T-helper 2 cell treated with Interferon-gamma antibody and Interleukin-4, amounts not matched to agents 100 ng/mL and 5 ng/mL, for 36 hours (primary cell): ENCODE measurements at regions not wholly inside any gene's neighbourhood (a gene's known extent, or its start where the extent isn't known, plus 50 kb on each side); places are given as distances from the start of the nearest gene placed in this dataset.
"Not testable (repeated sequence)": the region's sequence is repeated elsewhere in the genome, so short reads cannot be mapped to it uniquely, and the experiment has no call there.

Experiments
- intact Hi-C: fragments of 100-400 bp; cut with micrococcal nuclease; formaldehyde crosslinking; loops from one replicate; pipeline ENCODE4 v1.15.1; 2023

DNA sequence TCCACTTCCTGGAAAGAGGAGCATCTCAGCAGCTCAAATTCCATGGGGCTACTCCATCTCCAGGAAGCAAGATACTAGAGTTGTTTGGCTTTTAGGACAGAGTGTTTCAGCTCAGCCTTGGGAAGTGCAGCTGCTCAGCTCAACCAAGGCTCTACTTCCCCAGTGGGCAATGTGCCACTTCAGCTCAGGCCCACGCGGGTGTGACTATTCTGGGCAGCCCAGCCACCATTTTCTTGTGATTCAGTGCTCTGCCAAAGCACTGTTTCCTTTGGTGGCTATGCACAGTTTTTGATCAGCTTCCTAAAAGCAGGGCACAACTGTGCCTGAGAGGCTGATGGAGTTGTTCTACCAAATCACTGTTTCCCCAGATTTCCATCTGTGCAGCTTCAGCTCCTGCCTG, 1104.9 kb upstream of the TMPRSS15 start:
- intact Hi-C loops: no loop called here

DNA sequence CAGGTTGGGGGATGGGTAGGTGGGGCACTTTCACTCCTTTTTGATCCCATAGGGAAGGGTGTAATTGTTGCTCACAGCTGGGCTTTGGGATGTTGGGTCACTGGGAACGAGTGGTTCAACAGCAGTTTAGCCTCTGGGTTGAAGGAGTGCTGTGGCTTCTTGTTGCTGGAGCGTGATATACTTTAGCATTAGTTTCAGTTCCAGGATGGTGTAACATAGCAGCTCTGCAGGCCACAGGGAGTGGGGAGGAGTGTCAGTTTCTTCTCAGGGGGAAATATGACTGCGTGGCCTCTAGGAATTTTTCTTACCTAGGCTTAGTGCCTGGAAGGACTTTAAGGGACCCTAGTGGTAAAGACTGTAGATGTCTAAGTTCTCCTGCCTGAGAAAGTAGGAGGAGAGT, 1105.3 kb upstream of the TMPRSS15 start:
- intact Hi-C loops: no loop called here

DNA sequence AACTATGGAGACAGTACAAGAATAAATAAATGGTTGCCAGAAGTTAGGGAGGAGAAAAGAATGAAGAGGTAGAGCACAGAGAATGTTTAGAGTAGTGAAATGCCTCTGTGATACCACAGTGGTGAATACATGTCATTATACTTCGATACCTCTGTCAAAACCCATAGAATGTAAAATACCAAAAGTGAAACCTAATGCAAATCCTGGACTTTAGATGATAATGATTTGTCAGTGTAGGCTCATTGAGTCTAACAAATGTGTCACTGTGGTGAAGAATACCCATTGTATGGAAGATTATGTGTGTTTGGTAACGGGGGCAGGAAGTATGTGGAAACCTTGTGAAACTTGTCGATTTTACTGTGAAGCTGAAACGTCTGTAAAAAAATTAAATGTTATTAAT, 1106.5 kb upstream of the TMPRSS15 start:
- intact Hi-C loops: no loop called here

DNA sequence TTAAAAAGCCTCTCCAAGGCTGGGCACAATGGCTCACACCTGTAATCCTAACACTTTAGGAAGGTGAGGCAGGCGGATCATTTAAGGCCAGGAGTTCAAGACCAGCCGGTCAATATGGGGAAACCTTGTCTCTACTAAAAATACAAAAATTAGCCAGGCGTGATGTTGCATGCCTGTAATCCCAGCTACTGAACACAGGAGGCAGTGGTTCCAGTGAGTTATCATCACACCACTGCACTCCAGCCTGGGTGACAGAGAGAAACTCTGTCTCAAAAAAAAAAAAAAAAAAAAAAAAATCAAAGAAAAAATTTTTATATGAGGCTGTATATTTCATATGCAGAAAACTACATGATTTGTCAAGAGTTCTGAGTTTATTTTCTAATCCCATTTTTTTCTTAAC, 1107.1 kb upstream of the TMPRSS15 start:
- intact Hi-C loops: no loop called here

DNA sequence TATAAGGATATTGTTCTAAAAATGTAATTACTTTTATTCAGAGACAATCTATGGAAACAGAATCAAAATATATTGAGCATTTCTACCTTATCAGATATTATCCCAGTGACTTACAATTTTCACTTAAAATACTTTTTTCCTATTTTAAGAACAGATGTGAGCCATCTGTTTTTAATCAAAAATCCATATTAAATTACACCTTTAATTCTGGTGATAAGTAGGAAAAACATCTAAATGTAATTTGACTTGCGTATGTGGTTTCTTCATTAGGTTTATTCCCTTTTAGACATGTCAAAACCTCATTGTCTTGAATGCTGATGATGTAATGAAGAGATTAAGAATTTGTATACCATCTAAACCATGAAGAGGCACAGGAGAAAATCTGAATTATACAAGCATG, 1118.8 kb upstream of the TMPRSS15 start:
- intact Hi-C loops: no loop called here

DNA sequence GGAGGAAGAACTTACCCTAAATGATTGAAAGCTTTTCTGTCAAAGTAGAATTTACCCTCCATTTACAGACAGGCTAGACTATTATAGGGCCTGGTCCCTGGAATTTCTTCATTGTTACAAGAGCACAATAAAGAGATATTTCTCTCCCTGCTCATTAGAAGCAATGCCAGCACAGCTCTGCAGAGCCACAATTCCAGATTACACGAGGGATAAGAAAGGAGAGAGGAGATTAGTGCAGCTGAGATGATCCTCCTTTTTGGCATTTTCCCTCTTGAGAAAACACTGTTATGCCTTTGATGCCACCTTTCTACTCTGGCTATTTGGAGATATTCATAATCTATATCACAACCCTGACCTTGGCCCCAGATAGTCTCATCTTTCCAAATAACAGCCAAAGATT, 1119.5 kb upstream of the TMPRSS15 start:
- intact Hi-C loops: no loop called here

DNA sequence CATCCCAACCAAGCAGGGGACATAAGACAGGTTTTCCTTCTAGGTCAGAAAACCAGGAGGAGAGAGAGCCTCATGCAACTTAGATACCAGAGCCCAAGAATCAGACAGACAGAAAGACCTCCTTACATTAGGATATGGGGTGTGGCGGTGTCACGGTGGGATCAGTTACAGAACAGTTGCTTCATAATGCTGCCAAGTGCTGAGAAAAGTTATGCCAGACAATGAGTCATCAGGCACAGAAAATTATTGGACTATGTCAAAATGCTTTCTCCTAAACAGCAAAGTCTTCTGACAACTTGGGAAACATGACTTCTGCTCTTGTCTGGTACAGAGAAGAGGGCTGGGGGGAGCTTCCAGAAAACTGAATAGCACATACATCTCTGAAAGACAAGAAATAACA, 1120.2 kb upstream of the TMPRSS15 start:
- intact Hi-C loops: no loop called here

DNA sequence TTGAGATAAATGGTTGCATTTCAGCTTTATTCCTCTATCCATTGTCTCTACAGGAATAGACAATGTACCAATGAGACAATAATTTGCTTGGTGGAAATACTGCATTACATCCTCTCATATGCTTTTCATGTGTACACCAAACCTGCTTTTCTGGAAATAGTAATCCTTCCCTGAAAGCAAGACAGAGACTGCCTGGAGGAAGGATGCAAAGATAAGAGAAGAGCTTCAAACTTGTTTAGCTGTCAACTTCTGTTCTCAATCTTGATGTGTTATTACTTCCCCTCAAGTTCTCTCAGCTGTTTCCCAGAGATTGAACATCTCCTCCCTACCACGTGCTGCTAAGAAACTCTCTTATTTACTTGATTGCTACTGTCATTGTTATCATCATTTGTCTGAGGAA, 1125.4 kb upstream of the TMPRSS15 start:
- intact Hi-C loops: no loop called here

DNA sequence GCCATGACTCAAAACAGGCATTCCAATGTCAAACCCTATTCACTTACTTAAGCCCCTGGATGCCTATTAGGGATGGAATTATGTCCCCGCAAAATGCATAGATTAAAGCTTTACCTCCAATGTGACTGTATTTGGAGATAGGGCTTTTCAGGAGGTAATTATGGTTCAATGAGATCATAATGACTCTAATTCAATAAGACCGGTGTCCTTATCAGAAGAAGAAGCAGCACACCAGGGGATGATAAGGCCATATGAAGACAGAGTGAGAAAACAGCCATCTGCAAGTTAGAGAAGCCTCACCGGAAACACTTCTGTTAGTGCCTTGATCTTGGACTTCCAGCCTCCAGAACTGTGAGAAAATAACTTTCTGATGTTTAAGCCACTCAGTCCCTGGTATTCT, 1131.8 kb upstream of the TMPRSS15 start:
- intact Hi-C loops: no loop called here

DNA sequence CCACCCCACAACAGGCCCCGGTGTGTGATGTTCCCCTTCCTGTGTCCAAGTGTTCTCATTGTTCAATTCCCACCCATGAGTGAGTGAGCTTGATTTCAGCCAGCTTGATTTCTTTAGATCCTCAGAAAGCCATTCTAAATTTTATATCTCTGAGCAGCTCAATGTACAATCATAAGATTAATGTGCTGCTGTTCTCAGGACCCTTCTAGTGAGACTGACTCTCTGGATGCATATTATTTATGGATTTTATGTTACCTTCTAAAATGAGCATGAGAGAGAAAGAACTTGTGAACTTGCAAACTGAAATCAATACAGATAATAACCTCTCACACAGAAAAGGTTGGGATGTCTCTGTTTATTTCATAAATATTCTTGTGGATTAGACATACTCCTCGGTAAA, 1133.5 kb upstream of the TMPRSS15 start:
- intact Hi-C loops: no loop called here

DNA sequence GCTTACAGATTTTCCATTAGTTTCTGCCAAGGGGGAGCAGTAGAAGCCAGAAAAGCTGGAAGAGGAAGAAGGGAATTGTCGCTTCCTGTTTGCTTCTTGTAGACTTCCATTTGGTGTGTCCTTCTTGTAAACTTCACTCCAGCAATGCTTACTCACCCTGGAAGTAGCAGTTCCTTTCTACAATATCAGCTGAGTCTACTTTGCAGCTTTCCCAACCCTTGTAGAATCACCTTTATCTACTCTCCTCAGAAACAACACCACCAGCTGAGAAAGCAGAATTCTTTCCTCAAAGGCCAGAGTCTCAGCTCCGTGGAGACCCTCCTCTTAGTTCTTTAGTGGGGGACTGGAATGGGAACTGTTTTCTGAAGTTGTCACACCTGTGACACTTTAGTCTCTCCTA, 1136.7 kb upstream of the TMPRSS15 start:
- intact Hi-C loops: no loop called here

DNA sequence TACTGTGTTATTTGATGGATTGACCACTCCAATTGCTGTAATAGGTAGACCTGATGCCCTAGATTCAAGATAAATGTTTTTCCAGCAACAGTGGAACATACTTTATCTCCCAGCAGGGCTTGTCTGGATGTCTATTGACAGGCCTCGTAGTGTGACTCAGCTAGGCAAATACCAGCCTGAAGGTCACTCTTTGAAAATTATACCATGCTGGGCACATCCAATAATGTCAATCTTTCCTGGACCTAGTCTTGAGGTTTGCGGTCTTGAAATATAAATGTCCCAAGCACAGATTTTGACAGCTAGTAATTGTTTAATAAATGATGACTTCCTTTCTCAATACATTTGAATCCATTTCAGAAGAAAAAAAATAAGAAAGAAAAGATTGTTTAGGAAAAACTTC, 1138.0 kb upstream of the TMPRSS15 start:
- intact Hi-C loops: no loop called here

DNA sequence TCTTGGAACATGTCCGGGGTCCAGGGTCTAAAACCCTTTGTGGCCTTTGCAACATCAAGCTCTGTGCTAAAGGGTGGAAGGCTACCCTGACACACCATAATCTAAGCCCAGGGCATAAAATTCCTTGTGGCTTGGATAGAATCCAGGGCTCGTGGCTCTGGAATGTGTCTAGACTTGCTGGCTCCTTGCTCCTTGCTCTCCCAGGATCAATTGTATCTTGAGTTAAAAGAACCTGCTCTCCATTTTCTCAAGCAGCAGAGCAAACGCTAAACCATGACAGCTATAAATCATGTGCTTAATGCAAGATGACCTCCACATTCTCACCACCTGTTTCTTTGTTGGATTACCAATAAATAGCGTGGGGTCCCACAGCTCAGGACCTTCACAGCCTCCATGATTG, 1140.9 kb upstream of the TMPRSS15 start:
- intact Hi-C loops: not testable (repeated sequence)

DNA sequence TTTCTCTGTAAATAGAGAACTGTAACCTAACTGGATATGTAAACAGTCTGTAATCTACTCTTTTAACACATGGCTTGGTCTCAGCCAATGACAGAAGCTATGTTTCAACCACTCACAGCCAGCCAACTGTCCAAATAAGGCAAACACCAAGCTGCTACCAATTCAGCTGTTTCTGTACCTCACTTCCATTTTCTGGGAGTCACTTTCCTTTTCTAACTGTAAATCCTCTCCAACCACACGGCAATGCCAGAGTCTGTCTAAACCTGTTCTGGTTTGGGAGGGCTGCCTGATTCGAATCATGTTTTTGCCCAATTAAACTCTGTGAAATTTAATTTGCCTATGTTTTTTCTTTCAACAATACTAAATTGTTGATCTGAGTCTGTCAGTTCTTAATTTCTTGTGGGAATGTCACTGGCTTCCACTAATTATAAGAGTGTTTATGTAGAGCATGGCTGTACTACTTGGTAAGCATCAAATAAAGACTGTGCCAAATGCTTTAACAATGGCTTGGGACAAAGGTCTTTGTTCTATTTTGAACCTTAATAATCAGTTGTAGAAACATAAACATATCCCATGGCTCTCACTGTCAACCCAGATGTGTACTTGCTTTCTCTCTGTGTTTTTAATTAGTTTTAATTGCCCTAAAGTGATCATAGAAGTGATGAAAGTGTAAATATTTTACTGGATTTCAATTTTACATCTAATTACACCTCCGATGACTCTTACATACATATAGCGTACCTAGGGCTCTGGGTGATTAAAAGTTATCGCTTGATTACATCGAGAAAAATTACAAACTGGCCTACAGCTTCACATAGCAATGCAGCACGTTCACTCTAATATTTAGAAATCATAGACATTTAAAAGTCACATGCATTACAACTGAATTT, 1144.6 kb upstream of the TMPRSS15 start:
- intact Hi-C loops: no loop called here

DNA sequence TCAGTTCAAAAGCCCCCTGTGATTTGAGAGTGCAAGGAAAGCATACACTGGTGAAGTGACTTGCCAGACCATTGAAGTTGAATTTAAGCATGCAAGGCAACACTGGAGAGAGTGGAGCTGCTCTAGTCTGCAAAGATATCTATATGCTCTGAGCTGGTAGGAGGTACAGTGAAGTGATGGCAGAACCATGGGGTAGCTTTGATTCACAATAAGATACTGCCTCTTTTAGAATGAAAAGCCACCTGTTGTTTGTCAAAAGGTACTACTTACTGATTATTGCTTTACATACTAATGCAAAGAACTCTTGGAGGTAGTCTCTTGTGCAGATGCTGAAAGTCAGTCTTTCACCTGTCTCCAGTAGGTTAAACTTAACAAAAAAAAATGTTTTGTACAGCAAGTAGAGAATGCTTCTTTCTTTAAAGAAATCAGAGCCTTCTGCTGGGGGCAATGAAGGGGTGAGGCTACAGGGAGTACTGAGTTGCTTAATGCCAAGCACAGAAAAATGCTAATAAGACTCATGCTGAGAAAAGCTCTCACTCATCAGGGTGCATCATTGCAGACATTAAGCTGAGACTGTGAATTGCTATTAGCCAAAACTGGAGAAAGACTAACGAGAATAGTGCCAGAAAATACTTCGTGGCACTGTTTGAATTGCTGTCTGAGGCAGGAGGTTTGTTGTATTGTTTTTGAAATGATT, 1150.5 kb upstream of the TMPRSS15 start:
- intact Hi-C loops: no loop called here

DNA sequence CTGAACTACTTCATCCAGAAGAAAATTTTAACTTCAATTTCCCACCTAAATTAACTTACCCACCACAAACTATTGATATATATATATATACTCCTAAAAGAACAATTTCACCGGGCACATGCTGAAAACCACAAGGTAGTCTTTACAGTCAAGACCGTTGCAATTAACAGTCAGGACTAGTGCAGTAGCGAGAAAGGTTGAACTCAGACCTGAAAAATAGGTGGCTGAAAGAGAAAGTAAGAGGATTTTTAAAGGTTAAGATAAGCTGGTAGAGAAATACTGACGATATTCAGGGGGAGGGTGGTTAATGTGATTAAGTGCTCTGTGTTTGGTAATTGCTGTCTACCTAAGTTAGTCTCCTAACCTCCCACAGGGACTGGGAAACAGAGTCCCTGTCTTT, 1153.5 kb upstream of the TMPRSS15 start:
- intact Hi-C loops: no loop called here

DNA sequence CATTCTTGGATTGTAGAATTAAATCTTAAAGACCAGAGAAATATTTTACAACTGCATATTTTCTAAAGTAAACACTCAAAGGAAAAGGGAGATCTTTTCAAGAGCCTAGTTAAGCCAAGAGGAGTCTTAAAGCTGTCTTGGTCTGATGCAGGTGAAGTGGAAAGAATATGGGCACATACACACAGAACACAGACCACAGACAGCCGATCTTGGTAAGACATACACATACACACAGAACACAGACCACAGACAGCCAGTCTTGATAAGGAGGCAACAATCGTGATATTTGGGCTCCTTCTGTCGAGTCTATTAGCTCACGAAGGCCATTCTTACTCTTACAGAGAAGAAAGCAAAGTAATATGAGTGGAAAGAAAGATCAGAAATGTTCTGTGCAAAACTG, 1153.9 kb upstream of the TMPRSS15 start:
- intact Hi-C loops: no loop called here

DNA sequence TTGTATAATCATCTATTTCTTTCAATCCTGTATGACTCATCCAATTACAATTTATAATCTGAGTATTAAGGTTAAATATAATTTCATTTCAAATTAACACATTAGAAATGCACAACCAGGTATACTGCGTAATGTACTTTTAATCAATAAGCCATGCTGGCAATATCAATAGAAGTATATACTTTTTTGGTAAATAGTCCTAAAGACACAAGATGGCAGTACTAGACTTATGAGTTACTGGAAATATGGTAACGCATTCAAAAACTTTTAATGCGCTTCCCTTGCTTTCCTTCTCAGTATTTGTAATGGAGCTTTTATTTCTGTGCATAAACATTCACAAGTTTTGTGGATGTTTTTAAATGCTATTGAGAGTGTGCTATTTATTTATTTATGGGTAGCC, 1162.0 kb upstream of the TMPRSS15 start:
- intact Hi-C loops: no loop called here

DNA sequence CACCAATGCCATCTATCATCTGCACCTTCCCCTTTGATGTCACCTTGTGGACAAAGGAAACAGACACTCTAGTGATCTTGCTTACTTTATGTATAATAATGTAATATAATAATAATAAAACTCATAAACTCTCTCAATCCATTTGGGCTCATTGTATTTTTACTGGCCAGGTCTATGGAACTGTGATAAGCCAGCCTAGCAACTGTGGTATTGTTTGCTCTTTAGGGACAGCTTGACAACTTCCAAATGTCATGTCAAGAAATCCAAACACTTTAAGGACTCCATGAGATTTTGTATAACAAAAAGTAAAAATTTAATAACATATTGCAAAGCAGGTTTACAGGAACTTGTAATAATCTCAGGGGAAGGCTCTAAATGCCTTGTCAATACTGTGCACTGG, 1163.4 kb upstream of the TMPRSS15 start:
- intact Hi-C loops: no loop called here

DNA sequence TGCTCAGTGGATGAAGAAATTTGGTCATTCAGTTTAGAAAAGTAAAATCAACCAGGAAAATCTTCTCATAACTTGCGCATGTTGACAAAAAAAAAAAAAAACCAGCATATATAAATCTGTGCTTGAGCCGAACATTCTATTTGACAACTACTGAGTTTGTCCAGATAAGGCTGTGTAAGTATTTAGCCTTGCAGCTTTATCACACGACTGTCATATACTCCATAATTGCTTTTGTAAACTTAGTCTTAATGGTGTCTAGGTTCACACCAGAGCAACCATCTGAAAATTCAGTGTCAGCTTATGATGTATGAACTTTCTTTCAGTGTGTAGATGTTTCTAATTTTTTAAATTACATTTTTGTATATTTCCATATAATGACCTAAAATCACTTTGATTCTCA, 1173.8 kb upstream of the TMPRSS15 start:
- intact Hi-C loops: no loop called here

DNA sequence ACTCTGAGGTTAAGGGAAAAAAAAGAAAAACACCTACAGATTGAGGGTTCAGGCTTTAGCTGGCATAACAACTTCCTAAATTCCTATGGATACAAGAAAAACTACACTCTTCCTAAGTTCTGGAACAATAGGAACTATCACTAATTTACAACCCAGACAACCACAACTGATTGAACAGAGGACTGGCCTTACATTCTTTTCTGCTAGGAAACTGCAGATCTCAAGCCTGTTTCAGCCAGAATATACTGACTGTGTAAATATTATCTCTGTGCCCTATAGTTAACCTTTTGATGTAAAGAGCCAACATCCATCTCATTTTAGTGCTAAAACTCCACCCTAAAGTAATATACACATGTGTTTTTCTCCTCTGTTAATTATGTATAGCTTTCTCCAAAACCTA, 1186.5 kb upstream of the TMPRSS15 start:
- intact Hi-C loops: no loop called here

DNA sequence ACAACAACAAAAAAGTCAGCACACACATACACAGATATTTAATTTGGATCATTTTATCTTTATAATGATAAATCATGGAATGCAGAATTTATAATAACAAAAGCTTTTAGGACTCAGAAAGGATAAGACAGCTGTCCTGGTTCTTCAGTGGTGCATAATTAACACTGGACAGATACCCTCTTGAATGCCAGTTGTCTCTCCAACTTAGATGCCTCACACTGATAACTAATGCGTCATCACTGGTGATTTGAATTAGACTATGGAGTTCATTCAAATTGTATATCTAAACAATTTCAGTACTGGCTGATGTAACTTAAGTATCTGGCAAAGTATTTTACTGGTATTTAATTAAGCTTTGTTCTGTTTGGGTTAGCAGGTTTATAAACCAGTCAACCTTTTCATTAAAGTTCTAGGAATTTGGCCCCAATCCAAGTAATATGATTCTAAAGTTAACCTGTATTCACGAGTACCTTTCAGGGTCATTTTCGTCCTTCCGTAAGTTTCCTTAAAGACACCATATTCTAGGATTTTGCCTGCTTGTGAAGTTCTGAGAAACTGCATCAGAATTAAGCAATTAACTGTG, 1199.5 kb upstream of the TMPRSS15 start:
- intact Hi-C loops: no loop called here
